HG03095 (cell line): ENCODE measurements at regions not wholly inside any gene's neighbourhood (a gene's known extent, or its start where the extent isn't known, plus 50 kb on each side); places are given as distances from the start of the nearest gene placed in this dataset.
"Not testable (repeated sequence)": the region's sequence is repeated elsewhere in the genome, so short reads cannot be mapped to it uniquely, and the experiment has no call there.

Experiments used
- ATAC-seq: cut with Tn5 transposase; IDR thresholded peaks from one replicate; pipeline ENCODE4 v1.9.1; 2021; ENCODE audit warnings: moderate library complexity; ENCODE audit not compliant: unreplicated experiment

GRCh38 chr6:156689656-156690055 is 87.5 kb upstream of the ARID1B start:
- no peak for ATAC-seq

DNA sequence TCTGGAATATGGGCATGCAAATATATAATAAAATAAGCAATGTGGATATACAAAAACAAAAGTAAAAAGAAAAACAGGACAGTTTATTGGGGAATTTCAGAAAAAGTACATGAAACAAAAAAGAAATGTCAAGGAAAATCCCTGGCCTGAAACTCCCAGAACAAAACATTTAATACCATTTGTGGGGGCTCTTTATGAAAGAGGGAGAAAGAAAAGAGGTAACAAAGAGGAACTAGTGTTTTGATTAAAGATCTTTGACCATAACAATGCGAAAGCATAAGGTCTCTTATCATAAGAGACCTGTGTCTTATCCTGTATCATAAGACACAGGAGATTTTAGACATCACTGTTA is 88.6 kb upstream of the ARID1B start:
- no peak for ATAC-seq

- no peak for ATAC-seq
Measured at GRCh38 chr6:156687789-156688619, 89.2 kb upstream of the ARID1B start.

DNA sequence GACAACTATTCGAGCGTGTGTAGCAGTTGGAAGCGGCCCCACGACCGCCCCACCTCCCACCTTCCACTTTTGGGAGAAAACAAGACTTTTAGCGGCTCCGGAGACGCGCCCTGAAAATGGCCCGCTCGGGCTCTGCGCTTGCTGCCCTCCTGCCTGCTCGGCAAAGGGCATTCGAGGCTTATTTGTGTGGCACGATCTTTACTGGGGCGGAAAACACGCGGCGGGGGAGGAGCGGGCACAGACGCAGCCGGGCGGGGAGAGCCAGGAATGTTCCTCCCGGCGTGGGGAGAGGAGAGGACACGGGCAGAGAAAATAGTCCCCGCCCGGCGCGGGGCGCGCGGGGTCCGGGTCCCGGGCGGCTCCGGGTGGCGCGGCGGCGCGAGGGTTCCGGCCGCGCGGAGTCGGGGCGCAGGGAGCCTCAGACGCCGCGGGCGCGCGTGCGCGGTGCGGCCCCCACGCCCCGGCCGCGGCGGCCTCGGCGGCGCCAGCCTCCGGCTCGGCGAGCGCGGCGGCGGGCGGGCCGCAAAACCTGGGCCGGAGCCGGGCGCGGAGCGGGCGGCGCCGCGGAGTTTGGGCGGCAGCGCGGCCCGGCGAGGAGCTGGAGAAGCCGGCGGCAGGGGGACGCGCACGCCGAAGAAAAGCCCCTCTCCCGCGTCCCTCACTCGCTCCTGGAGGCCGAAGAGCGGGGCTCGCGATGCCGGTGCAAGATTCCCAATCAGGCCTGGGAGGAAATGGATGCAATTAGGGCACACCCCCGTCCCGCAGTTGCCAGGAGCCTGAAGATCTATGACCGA is 90.0 kb upstream of the ARID1B start:
- ATAC-seq, result peak; percentile 47

- no peak for ATAC-seq
Measured at GRCh38 chr6:156686301-156686994, 90.7 kb upstream of the ARID1B start.

DNA sequence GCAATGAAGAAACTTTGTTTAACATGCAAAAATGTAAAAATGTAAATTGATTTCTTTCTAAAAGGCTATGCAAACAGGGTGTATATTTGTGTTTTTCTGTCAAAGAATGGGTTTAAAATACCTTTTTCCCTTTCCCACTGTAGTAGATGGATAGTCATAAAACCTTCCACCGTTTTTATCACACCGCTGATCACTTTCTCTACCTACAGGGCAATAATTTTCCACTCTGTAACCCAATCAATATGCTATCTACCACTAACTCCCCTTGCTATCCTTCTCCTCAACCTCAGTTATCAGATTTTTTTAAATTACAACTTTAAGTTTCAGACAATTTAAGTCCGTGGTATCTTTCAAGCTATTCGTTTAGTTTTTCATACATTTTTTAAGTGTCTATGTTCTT is 91.4 kb upstream of the ARID1B start:
- ATAC-seq, result no peak

DNA sequence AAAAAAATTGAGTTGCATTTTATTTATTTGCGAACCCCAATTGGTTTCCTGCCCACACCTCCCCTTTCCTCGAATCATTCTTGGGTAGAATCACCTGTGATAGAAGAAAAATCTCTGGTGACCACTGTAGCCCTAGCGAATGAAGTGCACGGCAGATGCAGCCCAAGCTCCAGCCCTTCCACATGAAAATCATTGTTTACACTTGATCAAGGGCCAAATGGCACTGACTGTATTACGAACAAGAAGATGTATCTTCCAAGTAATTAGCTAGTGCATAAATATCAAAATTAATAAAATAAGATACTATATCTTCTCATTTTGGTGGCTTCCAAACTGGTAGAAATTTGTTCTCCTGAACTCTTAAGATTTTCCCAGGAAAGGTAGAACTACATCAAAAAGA is 93.4 kb upstream of the ARID1B start:
- ATAC-seq, result no peak

DNA sequence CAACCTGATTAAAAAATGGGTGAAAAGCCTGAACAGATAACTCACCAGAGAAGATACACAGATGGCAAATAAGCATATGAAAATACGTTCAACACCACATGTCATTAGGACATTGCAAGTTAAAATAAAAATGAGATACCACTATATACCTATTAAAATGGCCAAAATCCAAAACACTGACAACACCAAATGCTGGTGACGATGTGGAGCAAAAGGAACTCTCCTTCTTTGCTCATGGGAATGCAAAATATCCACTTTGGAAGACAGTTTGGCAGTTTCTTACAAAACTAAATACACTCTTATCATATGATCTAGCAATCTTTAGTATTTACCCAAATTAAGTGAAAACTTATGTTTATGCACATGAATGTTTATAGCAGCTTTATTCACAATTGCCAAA is 100.5 kb upstream of the ARID1B start:
- no peak for ATAC-seq

DNA sequence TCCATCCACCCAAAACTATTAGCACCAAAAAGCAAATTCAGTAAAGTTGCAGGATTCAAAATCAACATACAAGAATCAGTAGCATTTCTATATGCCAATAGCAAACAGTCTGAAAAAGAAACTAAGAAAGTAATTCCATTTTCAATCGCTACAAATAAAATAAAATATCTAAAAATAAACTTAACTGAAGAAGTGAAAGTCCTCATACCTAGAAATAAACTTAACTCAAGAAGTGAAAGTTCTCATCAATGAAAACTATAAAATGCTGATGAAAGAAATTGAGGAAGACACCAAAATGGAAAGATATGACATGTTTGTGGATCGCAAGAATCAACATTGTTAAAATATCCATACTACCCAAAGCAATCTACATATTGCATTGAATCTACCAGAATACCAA is 103.0 kb upstream of the ARID1B start:
- ATAC-seq, result no peak

GRCh38 chr6:156670097-156670496 is 107.1 kb upstream of the ARID1B start:
- not testable (repeated sequence) for ATAC-seq

GRCh38 chr6:156662025-156662445 is 115.1 kb upstream of the ARID1B start:
- ATAC-seq, result no peak

DNA sequence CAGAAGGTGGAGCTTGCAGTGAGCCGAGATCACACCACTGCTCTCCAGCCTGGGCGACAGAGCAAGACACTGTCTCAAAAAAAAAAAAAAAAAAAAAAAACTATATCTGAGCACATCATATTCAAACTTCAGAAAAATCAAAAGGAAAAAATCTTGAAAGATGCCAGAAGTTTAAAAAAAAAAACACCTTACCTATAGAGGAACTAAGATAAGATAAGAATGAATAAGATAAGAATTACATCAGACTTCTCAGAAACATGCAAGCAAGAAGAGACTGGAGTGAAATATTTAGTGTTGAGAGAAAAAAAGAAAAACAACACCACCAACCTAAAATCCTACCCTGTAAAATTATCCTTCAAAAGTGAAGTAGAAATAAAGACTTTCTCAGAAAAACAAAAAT is 116.8 kb upstream of the ARID1B start:
- no peak for ATAC-seq

GRCh38 chr6:156659822-156660198 is 117.4 kb upstream of the ARID1B start:
- ATAC-seq, result no peak

DNA sequence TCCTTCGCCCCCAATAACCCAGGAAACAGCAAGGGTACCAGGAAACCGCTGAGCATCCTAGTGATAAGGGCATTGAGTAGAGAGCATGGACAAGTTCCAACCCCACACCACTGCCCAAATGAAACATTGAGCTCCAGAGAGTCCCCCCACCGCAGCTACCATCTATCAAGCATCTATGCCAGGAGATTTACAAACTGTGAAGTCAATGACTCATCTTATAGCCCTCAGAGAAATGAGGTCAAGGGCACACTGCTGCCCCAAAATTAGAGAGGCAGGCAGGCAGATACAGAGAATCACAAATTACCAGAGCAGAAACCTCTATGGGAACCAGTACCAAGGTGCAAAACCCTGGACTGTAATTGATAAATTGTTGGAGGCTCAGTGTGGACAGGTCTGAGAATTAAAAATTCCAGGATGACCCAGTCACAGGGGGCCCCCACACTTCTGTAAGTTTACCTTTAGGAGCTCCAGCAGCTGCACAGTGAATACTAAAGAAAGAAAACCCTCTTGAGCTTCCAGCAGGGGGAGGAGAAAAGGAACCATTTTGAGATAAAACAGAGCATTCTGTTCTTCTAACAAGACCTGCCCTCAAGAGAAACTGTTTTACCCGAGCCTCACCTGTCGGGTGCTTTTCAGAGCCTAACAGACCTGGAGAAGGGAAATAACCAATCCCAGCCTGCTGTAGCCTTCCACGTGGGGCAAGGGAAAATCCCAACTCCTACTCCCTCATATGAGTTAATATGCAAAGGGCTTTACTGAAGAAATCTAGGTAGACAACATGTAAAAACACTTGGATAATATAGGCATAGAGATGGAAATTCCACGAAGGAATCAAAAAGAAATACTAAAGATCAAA is 118.0 kb upstream of the ARID1B start:
- no peak for ATAC-seq

GRCh38 chr6:156658186-156658965 is 118.8 kb upstream of the ARID1B start:
- no peak for ATAC-seq

DNA sequence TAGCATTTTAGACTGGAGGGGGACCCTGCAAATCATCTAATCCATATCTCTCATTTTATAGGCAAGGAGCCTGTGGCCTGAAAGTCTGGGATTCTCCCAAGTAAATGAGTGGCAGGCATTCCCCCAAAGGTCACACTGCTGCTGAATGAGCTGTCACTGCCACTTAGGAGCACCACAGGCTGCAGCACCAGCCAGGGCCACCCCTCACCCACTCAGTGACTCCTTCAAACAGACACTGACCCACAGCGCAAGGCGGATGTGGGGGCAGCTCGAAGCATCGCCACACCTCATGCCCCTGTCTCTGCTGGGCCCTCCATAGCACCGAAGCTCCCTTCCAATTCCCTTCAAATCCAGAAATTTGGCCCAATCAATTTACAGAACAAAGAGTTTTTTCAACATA is 119.9 kb upstream of the ARID1B start:
- ATAC-seq, result no peak

GRCh38 chr6:156654919-156655918 is 122.0 kb upstream of the ARID1B start:
- no peak for ATAC-seq

GRCh38 chr6:156652231-156652750 is 124.9 kb upstream of the ARID1B start:
- no peak for ATAC-seq

GRCh38 chr6:156651486-156651885 is 125.7 kb upstream of the ARID1B start:
- ATAC-seq, result no peak
